Astrocyte (in vitro differentiated cells and primary cell): ENCODE measurements at regions not wholly inside any gene's neighbourhood (a gene's known extent, or its start where the extent isn't known, plus 50 kb on each side); places are given as distances from the start of the nearest gene placed in this dataset.

Experiments
- DNase-seq: peaks from one replicate; pipeline ENCODE4 v3.0.0-alpha.2; 2010; ENCODE audit warnings: low read depth
- FAIRE-seq: peaks from 2 replicates; lab custom pipeline; 2011; peaks lifted over from hg19 to GRCh38; lab: Jason Lieb, UNC
- H2AFZ ChIP-seq: 2 replicates; pipeline ENCODE4 v1.6.0; 2012; ENCODE audit warnings: low read depth, low read length, inconsistent platforms
- H3K27ac ChIP-seq: 2 replicates; pipeline ENCODE4 v1.5.1; 2011; ENCODE audit warnings: low read depth, low read length, inconsistent platforms
- H3K27me3 ChIP-seq: 2 replicates; pipeline ENCODE4 v1.6.0; 2011; ENCODE audit warnings: low read length, inconsistent platforms; ENCODE audit not compliant: insufficient read depth
- H3K36me3 ChIP-seq: 2 replicates; pipeline ENCODE4 v1.5.1; 2011; ENCODE audit warnings: low read length, inconsistent platforms; ENCODE audit not compliant: insufficient read depth
- H3K4me1 ChIP-seq: 2 replicates; pipeline ENCODE4 v1.5.1; 2011; ENCODE audit warnings: low read length, inconsistent platforms; ENCODE audit not compliant: insufficient read depth
- H3K4me2 ChIP-seq: 2 replicates; pipeline ENCODE4 v1.6.0; 2012; ENCODE audit warnings: low read length, inconsistent platforms
- H3K4me3 ChIP-seq: 2 replicates; pipeline ENCODE4 v1.5.1; 2011; ENCODE audit warnings: low read depth, mild to moderate bottlenecking, low read length, inconsistent platforms; ENCODE audit not compliant: insufficient read depth
- H3K79me2 ChIP-seq: 2 replicates; pipeline ENCODE4 v1.6.0; 2012; ENCODE audit warnings: mild to moderate bottlenecking, low read length, inconsistent platforms; ENCODE audit not compliant: insufficient read depth
- H3K9ac ChIP-seq: 2 replicates; pipeline ENCODE4 v1.6.0; 2012; ENCODE audit warnings: mild to moderate bottlenecking, low read length, inconsistent platforms
- H3K9me3 ChIP-seq: 2 replicates; pipeline ENCODE4 v1.5.1; 2012; ENCODE audit warnings: low read depth, mild to moderate bottlenecking, low read length, inconsistent platforms; ENCODE audit not compliant: insufficient read depth
- H4K20me1 ChIP-seq: 2 replicates; pipeline ENCODE4 v1.6.0; 2012; ENCODE audit warnings: low read length, inconsistent platforms; ENCODE audit not compliant: insufficient read depth
- H3K27ac Mint-ChIP-seq: one replicate; pipeline ENCODE4 v1.8.0; 2021; ENCODE audit warnings: mild to moderate bottlenecking, mixed read lengths; ENCODE audit not compliant: unreplicated experiment
- H3K27me3 Mint-ChIP-seq: one replicate; pipeline ENCODE4 v1.8.0; 2021; ENCODE audit warnings: low read depth, mixed read lengths; ENCODE audit not compliant: unreplicated experiment
- H3K36me3 Mint-ChIP-seq: one replicate; pipeline ENCODE4 v1.8.0; 2021; ENCODE audit warnings: low read depth, mixed read lengths; ENCODE audit not compliant: unreplicated experiment
- H3K4me1 Mint-ChIP-seq: one replicate; pipeline ENCODE4 v1.8.0; 2021; ENCODE audit warnings: low read depth, mixed read lengths; ENCODE audit not compliant: unreplicated experiment
- H3K4me3 Mint-ChIP-seq: one replicate; pipeline ENCODE4 v1.8.0; 2021; ENCODE audit warnings: mild to moderate bottlenecking, moderate library complexity, mixed read lengths; ENCODE audit not compliant: unreplicated experiment
- H3K9me3 Mint-ChIP-seq: one replicate; pipeline ENCODE4 v1.8.0; 2021; ENCODE audit warnings: mild to moderate bottlenecking, mixed read lengths; ENCODE audit not compliant: unreplicated experiment
- CTCF ChIP-seq: IDR thresholded peaks from 2 replicates; pipeline ENCODE4 v1.5.1; 2011; ENCODE audit warnings: low read depth, mild to moderate bottlenecking, inconsistent platforms, low read length, moderate library complexity; ENCODE audit not compliant: insufficient read depth
- EZH2 ChIP-seq: IDR thresholded peaks from 2 replicates; pipeline ENCODE4 v1.6.1; 2012; ENCODE audit warnings: mild to moderate bottlenecking, low read length, inconsistent platforms; ENCODE audit not compliant: insufficient read depth

DNA sequence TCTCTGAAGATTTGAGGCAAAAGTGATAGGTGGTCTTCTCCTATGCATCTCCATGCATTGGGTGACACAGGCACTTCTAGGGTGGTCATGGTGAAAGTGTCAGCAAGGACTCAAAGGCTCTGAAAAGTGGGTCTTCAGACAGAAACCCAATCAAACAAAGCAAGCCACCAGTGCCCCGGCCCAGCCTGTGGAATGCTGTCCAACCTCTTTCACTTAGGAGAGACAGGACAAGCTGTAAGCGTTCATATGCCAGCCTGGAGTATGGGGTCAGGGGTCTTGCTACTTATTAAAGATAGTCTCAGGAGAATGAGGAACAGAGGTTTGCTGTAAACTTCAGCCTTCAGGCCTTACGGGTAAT lies 324.5 kb downstream of the GADD45G start:
- H3K27ac ChIP-seq: no peak overlapping the region
- H3K27me3 Mint-ChIP-seq: peaks cover 68% of the 10 kb centered on the region
- no peaks in the 10 kb centered on the region for H3K36me3 ChIP-seq
- no peak overlapping the region for H3K9ac ChIP-seq
- no peak overlapping the region for H3K27ac Mint-ChIP-seq
- peaks cover 13% of the 10 kb centered on the region for H3K4me1 ChIP-seq
- peaks cover 15% of the 10 kb centered on the region for H3K9me3 Mint-ChIP-seq
- no peaks in the 10 kb centered on the region for H4K20me1 ChIP-seq
- no peak for DNase-seq
- no peaks in the 10 kb centered on the region for H3K9me3 ChIP-seq
- H3K27me3 ChIP-seq: peaks cover 2% of the 10 kb centered on the region
- no peak for FAIRE-seq
- TF ChIP-seq EZH2 (no peak), CTCF (no peak)
- peak overlapping the region; percentile 55 for H3K4me2 ChIP-seq
- H3K79me2 ChIP-seq: no peaks in the 10 kb centered on the region
- H3K4me1 Mint-ChIP-seq: peaks cover 13% of the 10 kb centered on the region
- no peak overlapping the region for H3K4me3 Mint-ChIP-seq
- H3K4me3 ChIP-seq: no peak overlapping the region
- H2AFZ ChIP-seq: no peak overlapping the region
- H3K36me3 Mint-ChIP-seq: no peaks in the 10 kb centered on the region

DNA sequence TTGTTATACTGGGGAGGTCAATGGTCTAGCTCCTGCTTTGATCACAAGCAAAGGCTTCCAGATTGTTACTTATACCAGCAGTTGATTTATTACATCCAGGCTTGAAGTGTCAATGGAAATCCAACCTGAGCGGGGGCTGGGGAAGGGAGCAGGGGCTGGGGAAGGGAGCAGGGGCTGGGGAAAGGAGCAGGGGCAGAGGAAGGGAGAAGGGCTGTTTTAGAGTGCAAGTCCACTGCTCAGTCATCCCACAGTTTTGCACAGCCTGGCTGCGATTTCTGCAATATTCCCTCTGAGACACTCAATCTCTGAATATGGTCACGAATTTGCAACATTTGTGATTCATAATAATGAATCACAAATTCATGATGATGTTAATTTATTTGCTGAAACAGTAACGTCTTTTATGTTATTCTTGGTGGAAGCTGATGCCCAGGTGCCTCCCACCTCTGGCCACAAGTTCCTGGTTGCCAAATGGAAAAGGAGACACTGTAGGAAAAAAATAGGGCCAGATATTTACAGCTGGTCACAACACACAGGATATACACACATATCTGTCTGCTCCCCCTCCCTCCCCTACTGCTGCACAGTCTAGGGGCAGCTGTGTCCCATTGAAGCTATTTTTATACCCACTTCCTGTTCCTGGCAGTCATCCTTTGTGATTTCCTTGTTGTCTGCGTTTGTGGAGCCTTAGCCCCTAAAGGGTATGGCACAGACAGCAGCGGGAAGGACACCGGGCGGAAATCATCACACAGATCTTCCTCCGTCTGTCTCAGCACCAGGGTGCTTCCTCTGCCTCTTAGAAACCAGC lies 325.1 kb downstream of the GADD45G start:
- H3K27me3 Mint-ChIP-seq: peaks cover 72% of the 10 kb centered on the region
- Histone ChIP-seq H3K4me3 (no peak overlapping the region), H2AFZ (no peak overlapping the region), H3K9me3 (no peaks in the 10 kb centered on the region), H3K27ac (no peak overlapping the region), H3K36me3 (no peaks in the 10 kb centered on the region), H3K4me2 (peak overlapping the region; percentile 55), H4K20me1 (no peaks in the 10 kb centered on the region), H3K79me2 (no peaks in the 10 kb centered on the region), H3K27me3 (peaks cover 2% of the 10 kb centered on the region), H3K9ac (no peak overlapping the region), H3K4me1 (peaks cover 13% of the 10 kb centered on the region)
- H3K27ac Mint-ChIP-seq: peak overlapping the region; percentile 30
- FAIRE-seq (no peak), DNase-seq (peak; percentile 62)
- H3K36me3 Mint-ChIP-seq: no peaks in the 10 kb centered on the region
- H3K4me1 Mint-ChIP-seq: peaks cover 13% of the 10 kb centered on the region
- no peak for TF ChIP-seq EZH2
- TF ChIP-seq CTCF: no peak
- peaks cover 15% of the 10 kb centered on the region for H3K9me3 Mint-ChIP-seq
- no peak overlapping the region for H3K4me3 Mint-ChIP-seq

DNA sequence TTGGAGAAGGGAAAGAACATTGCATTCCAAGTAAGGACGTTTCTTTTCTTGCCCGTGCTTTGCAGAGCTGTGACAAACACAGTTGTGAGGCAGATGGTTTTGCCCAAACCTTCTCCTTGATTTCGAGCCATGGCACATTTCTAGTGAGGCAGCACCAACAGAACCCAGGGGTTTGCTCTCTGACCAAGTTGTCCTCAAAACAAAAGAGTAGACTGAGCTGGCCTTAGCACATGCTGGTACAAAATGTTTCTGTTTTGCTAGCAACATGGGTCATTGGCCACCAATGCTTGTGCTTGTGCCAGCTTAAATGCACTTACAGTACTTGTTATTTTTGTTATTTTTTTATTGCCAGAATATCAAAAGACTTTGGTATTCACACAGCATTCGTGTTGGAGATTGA lies 328.8 kb downstream of the GADD45G start:
- DNase-seq: no peak
- no peaks in the 10 kb centered on the region for H3K36me3 Mint-ChIP-seq

More for the DNA sequence above, 328.8 kb downstream of the GADD45G start:
- H3K9me3 Mint-ChIP-seq: peaks cover 9% of the 10 kb centered on the region
- no peak overlapping the region for H3K4me2 ChIP-seq
- no peak for FAIRE-seq
- H3K36me3 ChIP-seq: no peaks in the 10 kb centered on the region
- H3K27me3 ChIP-seq: peaks cover 2% of the 10 kb centered on the region
- peaks cover 13% of the 10 kb centered on the region for H3K4me1 ChIP-seq
- no peaks in the 10 kb centered on the region for H3K79me2 ChIP-seq
- peaks cover 62% of the 10 kb centered on the region for H3K27me3 Mint-ChIP-seq
- no peak overlapping the region for H2AFZ ChIP-seq
- no peak overlapping the region for H3K4me3 ChIP-seq
- no peak overlapping the region for H3K9ac ChIP-seq
- H4K20me1 ChIP-seq: no peaks in the 10 kb centered on the region
- H3K9me3 ChIP-seq: no peaks in the 10 kb centered on the region
- H3K4me3 Mint-ChIP-seq: no peak overlapping the region
- H3K4me1 Mint-ChIP-seq: peaks cover 13% of the 10 kb centered on the region
- H3K27ac Mint-ChIP-seq: no peak overlapping the region
- no peak overlapping the region for H3K27ac ChIP-seq
- TF ChIP-seq EZH2 (no peak), CTCF (no peak)
